Activated T-cell treated with anti-CD3 and anti-CD28 coated beads for 1 hour (primary cell): ENCODE measurements at regions not wholly inside any gene's neighbourhood (a gene's known extent, or its start where the extent isn't known, plus 50 kb on each side); places are given as distances from the start of the nearest gene placed in this dataset.

Experiments used
- DNase-seq: peaks from one replicate; pipeline ENCODE4 v3.0.0-alpha.2; 2020; ENCODE audit warnings: low read depth

DNA sequence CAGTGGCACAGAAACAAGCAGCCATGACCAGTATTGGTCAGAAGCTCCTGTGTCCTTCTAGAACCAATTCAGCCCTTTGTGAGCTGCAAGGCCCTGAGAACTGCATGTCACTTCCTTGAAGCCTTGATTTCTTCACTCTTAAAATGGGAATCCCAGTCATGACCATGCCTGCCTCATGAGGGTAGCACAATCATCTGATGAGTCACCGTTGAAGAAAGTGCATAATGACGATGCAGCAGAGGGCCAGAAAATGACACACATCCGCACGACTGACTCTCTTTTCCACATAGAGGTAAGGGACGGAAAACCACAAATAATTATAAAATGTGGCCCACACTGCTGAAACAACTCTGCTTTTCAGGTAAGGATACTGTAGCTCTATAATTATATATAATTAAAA, 777.4 kb downstream of the BCL11B start:
- DNase-seq: no peak

- no peak for DNase-seq
Measured at GRCh38 chr14:98498019-98498885, 773.7 kb downstream of the BCL11B start.

DNA sequence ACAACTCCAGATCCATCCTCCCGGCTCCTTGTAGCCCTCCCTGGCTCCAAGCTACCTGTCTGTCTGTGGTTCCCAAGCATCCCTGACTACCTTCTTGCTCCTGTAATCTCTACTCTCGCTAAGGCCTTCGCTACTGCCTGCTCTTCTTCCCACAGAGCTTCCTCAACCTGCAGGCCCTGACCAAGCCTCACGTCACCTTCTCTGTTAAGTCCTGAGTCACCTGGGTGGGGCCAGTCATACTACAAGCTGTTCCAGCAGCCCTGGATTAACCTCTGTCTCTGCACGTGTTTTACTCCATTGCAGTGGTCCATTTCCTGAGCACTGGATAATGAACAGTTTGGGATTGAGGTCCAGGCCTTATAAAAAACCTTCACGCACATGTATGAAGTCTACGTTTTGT, 770.7 kb downstream of the BCL11B start:
- no peak for DNase-seq

DNA sequence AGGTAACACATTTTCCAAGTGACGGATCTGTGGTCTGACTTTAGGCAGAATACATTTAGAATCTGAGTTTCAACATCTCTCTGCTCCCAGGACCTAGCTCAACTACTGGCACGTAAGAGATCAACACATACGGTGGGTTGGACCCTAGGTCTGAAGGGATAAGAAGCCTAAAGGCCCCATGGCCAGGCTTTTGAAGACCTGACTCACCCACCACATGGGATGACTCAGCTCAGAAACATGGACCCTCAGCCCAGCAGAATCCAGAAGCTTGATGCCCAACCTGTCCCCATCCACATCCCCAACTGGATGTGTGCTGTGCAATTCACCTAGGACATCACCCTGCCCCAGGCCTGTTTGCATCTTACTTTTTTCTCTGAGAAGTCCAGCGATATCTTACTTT, 770.2 kb downstream of the BCL11B start:
- DNase-seq: no peak

GRCh38 chr14:98503086-98503815, 768.7 kb downstream of the BCL11B start:
- no peak for DNase-seq

GRCh38 chr14:98507264-98507663, 764.7 kb downstream of the BCL11B start:
- no peak for DNase-seq

- DNase-seq: no peak
Measured at GRCh38 chr14:98510392-98510791, 761.6 kb downstream of the BCL11B start.

DNA sequence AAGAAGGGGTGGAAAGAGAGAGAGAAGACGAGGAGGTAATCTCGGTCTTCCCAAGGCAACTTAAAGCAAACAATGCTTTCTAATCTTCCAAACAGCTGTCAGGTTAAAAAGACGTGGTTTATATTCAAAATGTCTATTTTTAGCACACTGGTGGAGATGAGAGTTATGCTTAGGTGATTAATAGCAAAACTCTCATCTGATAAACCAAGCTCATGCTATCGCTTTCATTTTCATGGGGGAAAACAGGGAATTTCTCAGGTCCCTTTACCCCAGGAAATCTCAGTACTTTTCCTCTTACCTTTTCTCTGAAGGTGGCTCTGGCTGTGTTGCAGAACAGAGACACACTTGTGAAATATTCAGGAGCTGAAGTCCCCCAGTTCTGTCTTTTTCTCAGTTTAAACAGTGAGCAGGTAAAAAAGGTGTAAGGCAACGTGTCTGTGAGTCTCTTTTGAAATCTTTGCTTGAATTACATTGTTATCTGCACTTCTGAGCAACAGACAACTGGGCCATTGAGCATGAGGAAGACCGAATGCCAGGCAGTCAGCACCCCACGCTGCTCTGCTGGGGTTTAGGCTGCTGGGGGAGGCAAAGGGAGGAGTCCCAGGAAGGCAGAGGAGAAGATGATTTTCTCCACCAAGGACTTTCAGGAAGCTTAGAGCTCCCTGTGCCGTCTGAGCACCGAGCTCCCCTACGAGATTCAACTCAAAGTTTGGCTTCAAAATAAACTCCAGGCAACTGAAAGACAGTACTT, 759.3 kb downstream of the BCL11B start:
- no peak for DNase-seq

GRCh38 chr14:98513558-98513957, 758.4 kb downstream of the BCL11B start:
- DNase-seq: no peak

DNA sequence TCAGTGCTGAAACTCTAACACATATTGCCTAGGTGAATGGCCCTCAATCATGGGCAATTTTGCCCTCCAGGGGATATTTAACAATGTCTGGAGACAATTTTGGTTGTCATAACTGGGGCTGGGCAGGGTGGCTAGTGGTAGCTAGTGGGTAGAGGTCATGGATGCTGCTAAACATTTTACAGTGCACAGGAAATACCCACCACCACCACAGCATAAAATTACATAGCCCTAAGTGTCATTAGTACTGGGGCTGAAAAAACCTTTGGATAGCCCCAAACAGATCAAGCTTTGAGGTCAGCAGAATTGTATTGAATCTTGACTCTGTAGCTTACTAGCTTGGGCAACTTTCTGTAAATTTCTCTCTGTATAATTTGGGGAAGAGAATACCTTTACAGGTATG, 758.0 kb downstream of the BCL11B start:
- no peak for DNase-seq

DNA sequence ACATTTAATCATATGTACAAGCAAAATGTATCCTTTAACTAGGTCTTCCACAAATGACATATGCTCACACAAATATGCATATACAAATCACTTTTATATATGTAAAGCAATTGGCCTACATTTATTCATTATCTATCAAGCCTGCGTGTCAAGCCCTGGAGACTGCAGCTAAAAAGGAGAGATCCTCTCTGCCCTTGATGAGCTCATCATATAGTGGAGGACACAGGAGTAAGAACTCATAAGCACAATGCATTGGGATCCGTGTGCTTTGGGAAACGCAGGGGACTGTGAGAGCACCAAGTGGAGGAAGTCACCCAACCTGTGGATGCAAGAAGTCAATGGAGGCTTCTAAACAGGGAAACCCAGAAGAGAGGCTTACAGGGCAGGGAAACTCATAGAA, 735.7 kb downstream of the BCL11B start:
- no peak for DNase-seq

- DNase-seq: no peak
Measured at GRCh38 chr14:98542316-98542715, 729.7 kb downstream of the BCL11B start.

GRCh38 chr14:98543074-98543473, 728.9 kb downstream of the BCL11B start:
- DNase-seq: no peak

GRCh38 chr14:98544174-98544573, 727.8 kb downstream of the BCL11B start:
- DNase-seq: no peak

GRCh38 chr14:98545181-98545580, 726.8 kb downstream of the BCL11B start:
- DNase-seq: no peak

GRCh38 chr14:98548071-98548686, 723.8 kb downstream of the BCL11B start:
- DNase-seq: no peak

DNA sequence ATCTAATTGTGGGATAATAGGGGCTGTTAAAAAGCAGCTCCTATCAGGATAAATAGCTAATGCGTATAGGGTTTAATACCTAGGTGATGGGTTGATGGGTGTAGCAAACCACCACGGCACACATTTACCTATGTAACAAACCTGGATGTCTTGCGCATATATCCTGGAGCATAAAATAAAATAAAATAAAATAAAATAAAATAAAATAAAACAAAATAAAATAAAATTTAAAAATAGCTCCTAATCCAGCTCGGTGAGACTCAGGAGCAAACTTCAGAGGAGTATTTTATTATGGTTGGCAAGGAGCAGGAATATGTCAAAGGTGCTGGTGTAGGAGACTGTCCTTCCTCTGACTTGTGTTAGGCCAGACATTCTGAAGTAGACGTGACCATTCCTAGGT, 721.0 kb downstream of the BCL11B start:
- no peak for DNase-seq

DNA sequence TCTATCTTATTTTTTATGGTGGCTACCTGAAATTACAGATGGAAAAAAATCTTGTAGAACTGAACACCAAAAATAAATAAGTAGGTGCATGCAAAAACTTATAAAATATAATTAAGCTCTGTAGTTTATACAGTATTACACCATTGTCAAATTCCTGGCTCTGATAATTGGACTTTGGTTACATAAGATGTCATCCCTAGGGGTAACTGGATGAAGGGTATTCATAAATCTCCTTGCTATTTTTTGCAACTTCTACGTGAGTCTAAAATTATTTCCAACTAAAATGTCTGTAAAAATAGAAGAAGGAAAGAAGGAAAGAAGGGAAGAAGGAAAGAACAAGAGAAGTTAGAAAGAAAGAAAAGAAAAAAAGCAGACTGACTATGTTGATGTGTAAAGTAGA, 716.6 kb downstream of the BCL11B start:
- DNase-seq: no peak

- DNase-seq: no peak
Measured at GRCh38 chr14:98564006-98564405, 708.0 kb downstream of the BCL11B start.

GRCh38 chr14:98564541-98564940, 707.5 kb downstream of the BCL11B start:
- no peak for DNase-seq

DNA sequence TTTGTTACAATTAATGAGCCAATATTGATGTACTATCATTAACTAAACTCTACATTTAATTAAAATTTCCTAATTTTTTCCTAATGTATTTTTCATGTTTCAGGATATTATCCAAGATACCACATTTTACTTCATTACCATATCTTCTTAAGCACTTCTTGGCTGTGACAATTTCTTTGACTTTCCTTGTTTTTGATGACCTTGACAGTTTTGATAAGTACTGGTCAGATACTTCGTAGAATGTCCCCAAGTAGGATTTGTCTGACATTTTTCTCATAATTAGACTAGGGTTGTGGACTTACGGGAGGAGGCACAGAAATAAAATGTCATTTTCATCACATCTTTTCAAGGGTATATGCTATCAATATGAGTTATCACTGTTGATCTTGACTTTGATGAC, 700.9 kb downstream of the BCL11B start:
- no peak for DNase-seq

GRCh38 chr14:98573082-98573481, 698.9 kb downstream of the BCL11B start:
- no peak for DNase-seq
